ENCODE measurements at regions not wholly inside any gene's neighbourhood (a gene's known extent, or its start where the extent isn't known, plus 50 kb on each side); places are given as distances from the start of the nearest gene placed in this dataset.
A peak's percentile ranks its signal among the peaks of the same experiment; 100 is the strongest.

DNA sequence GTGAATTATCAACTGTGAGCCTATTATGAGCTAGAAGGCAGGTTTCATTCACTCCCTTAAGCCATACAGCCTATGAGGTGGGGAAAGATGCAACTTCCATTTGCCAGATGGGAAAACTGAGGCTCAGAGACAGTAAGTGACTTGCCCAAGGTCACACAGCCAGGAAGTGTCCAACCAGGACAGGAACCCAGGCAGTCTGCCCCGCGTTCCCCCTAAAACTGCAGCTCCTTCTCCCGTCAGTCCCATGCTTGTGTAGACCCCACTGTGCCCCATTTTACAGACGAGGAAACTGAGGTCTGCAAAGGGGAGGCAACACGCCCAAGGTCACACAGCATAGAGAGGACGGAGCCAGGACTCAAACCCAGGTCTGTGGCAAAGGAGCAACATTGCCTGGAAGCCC, 50.6 kb downstream of the NCOR2 start:
- POLR2A ChIA-PET: no interaction called here
- peak overlapping the region; percentile 88 for H3K27ac ChIP-seq (ENCODE audit: low read depth, low read length)
- BruUV-seq (replicated peaks): no TSS peak
- no peak overlapping the region for H3K4me2 ChIP-seq (ENCODE audit: low read length)
- peaks cover 87% of the 10 kb centered on the region for H3K79me2 ChIP-seq (ENCODE audit: insufficient read depth, low read length)
- H3K9ac ChIP-seq (ENCODE audit: low read length): no peak overlapping the region
- TF ChIP-seq CEBPB (IDR thresholded peaks at IDR 0.05; ENCODE audit: low read depth) (no peak), MAX (IDR thresholded peaks at IDR 0.05) (no peak), ZFX (IDR thresholded peaks at IDR 0.05) (no peak), SP1 (IDR thresholded peaks at IDR 0.05; ENCODE audit: low read depth) (no peak), EZH2phosphoT487 (IDR thresholded peaks at IDR 0.05; ENCODE audit: borderline replicate concordance) (no peak), SIN3A (IDR thresholded peaks at IDR 0.05; ENCODE audit: low read depth) (no peak), POLR2A (IDR thresholded peaks at IDR 0.05; ENCODE audit: borderline replicate concordance, extremely low read depth, insufficient read depth, insufficient read length) (no peak), ZBTB33 (IDR thresholded peaks at IDR 0.05; ENCODE audit: extremely low read depth, insufficient replicate concordance, low read length) (no peak), CBX3 (IDR thresholded peaks at IDR 0.05; ENCODE audit: low read depth) (no peak), EGR1 (IDR thresholded peaks at IDR 0.05; ENCODE audit: low read depth) (no peak), YY1 (IDR thresholded peaks at IDR 0.05; ENCODE audit: extremely low read depth, insufficient replicate concordance, low read depth, low read length) (no peak), JUND (IDR thresholded peaks at IDR 0.05) (no peak), SRF (IDR thresholded peaks at IDR 0.05; ENCODE audit: low read depth) (no peak)
- TF ChIP-seq, protein P1, sequence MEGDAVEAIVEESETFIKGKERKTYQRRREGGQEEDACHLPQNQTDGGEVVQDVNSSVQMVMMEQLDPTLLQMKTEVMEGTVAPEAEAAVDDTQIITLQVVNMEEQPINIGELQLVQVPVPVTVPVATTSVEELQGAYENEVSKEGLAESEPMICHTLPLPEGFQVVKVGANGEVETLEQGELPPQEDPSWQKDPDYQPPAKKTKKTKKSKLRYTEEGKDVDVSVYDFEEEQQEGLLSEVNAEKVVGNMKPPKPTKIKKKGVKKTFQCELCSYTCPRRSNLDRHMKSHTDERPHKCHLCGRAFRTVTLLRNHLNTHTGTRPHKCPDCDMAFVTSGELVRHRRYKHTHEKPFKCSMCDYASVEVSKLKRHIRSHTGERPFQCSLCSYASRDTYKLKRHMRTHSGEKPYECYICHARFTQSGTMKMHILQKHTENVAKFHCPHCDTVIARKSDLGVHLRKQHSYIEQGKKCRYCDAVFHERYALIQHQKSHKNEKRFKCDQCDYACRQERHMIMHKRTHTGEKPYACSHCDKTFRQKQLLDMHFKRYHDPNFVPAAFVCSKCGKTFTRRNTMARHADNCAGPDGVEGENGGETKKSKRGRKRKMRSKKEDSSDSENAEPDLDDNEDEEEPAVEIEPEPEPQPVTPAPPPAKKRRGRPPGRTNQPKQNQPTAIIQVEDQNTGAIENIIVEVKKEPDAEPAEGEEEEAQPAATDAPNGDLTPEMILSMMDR (IDR thresholded peaks at IDR 0.05 in 2 of 3, conservative IDR thresholded peaks at IDR 0.05 in 1 of 3; ENCODE audit: borderline replicate concordance in 1 of 3, insufficient read depth in 1 of 3, low read depth in 2 of 3, low read length in 2 of 3): no peak
- CTCF ChIA-PET: no interaction called here
- no peaks in the 10 kb centered on the region for H3K9me3 ChIP-seq (ENCODE audit: control insufficient read depth in 1 of 2, insufficient read depth in 1 of 2, low read depth in 1 of 2, low read length in 2 of 2)
- H2AFZ ChIP-seq (ENCODE audit: low read depth, low read length, poor library complexity, severe bottlenecking): no peak overlapping the region
- intact Hi-C loops (cut with micrococcal nuclease): loop anchor here (10.0 kb wide), 1 partner anchor 228 kb away; no protein-coding TSS in a partner anchor
- peaks cover 11% of the 10 kb centered on the region; the same call in 1 of the 2 replicates for H4K20me1 ChIP-seq (ENCODE audit: insufficient read depth)
- H3K27me3 ChIP-seq (ENCODE audit: insufficient read depth, low read length): no peaks in the 10 kb centered on the region
- no peak for DNase-seq (ENCODE audit: low read depth, low spot score)
- RAD21 ChIA-PET (ENCODE audit: low non-redundant PET in 1 of 2, low total read pairs in 2 of 2, uncharacterized antibody in 2 of 2, unreplicated experiment in 2 of 2): no interaction called here
- H3K4me1 ChIP-seq (ENCODE audit: control insufficient read depth in 1 of 2, insufficient read depth in 2 of 2, low read length in 2 of 2): peaks cover 78 to 86% of the 10 kb centered on the region in 2 experiments
- no peaks in the 10 kb centered on the region for H3K9me2 ChIP-seq (ENCODE audit: insufficient read depth)
- no peaks in the 10 kb centered on the region for H3K36me3 ChIP-seq (ENCODE audit: control insufficient read depth in 1 of 2, insufficient read depth in 2 of 2, low read length in 2 of 2)
- no peak for ATAC-seq
- no peak overlapping the region for H3K4me3 ChIP-seq (replicated peaks in 1 of 2; ENCODE audit: low read depth in 1 of 2, low read length in 2 of 2)
